ENCODE measurements at regions not wholly inside any gene's neighbourhood (a gene's known extent, or its start where the extent isn't known, plus 50 kb on each side); places are given as distances from the start of the nearest gene placed in this dataset.

DNA sequence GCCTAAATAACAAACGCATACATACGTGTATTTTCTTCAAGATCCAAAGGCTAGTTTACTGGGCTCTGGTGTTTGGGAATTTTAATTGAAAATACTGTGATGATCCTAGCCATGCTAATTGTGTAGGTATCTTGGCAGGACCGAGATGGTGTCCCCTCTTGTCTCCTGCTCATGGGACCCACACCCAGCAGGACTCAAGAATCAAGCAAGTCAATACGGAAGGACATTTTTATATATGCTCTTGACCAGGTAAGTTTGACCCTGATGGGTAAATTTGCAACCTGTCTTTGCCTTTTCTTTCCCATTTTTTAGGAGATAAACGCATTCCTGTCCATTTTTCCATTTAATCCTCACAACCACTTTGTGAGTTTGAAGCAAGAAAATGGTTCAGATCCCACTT, 111.8 kb upstream of the MYCN start:
- DNase-seq, result no peak

DNA sequence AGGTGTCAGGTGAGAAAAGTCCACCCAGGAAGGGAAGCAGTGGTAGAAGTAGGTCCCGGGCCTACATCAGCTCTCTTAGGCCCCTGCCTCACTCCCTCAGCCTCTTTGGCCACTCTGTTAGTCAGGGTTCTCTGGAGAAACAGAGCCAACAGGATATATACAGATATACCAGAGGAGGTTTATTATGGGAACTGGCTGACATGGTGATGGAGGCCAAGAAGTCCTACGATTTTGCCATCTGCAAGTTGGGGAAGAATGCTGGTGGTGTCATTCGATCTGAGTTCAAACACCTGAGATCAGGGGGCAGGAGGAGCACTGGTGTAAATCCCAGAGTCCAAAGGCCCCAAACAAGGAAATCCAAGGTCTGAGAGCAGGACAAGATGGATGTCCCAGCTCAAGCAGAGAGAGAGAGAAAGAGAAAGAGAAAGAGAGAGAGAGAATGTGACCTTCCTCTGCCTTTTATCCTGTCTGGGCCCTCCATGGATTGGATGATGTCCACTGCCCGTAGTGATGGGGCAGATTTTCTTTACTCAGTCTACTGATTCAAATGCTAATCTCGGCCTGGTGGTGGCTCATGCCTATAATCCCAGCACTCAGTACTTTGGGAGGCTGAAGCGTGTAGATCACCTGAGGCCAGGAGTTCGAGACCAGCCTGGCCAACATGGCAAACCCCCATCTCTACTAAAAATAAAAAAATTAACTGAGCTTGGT, 111.1 kb upstream of the MYCN start:
- no peak for DNase-seq

DNA sequence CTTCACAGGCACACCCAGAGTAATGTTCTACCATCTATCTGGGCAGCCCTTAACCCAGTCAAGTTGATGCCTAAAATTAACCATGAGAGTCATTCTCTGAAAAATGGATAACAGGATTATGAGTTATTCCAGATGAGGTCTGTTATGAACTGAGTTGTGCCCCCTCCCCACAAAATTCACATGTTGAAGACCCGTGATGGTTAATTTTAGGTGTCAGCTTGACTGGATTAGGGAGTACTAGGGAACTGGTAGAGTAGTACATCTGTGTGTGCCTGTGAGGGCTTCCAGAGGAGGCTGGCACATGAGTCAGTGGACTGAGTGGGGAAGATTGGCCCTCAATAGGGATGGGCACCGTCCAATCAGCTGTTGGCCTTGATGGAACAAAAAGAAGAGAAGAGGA, 110.4 kb upstream of the MYCN start:
- no peak for DNase-seq

DNA sequence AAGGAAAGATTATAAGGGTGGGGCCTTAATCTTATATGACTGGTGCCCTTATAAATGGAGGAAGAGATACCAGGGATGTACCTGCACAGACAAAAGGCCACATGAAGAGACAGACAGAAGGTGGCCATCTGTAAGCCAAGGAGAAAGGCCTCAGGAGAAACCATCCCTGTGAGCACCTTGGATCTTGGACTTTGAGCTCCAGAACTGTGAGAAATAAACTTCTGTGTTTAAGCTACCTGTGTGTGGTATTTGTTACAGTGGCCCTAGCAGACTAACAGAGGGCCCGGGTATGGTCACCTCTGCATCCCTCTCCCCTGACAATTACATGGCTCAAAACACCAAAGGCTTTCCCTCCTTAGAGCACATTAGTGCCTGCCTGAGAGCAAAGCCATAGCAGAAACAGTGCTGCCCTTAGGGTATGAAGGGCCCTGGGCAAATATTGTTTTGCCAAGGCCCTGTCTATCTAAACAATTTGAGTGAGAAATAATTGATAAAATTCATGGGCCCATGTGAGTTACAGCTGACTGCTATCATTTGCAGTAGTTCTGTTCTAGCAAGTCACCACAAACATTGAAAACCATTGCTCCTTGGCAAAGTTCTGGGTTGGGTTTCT, 109.3 kb upstream of the MYCN start:
- DNase-seq, result no peak

DNA sequence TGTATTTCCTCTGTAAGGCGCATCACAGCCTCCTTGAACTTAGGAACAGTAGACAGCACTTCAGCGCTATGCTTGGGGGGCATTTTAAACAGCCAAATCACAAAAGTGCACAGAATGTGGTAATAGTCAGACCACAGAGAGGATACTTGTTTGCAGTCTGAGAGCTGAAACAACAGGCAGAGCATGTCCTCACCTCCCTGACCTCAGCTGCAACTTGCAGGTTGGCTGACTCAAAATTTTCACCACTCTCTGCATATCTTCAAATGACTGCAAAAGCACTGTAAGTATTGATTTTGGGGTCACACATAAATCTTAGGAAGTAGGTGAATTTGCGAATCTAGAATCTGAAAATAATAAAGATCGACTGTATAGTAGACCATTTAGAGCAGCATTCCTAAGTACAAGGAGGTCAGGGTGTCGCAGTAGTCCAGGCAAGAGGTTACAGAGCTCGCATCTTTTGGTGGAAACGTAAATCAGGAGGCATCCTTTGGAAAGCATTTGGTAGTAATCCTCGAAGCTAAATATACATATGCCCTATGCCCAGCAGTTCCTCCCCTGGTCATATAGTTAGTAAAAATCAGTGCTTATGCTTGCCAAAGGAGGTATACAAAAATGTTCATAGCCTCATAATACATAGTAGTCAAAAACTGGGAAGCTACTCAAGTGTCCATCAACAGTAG, 108.2 kb upstream of the MYCN start:
- no peak for DNase-seq

DNA sequence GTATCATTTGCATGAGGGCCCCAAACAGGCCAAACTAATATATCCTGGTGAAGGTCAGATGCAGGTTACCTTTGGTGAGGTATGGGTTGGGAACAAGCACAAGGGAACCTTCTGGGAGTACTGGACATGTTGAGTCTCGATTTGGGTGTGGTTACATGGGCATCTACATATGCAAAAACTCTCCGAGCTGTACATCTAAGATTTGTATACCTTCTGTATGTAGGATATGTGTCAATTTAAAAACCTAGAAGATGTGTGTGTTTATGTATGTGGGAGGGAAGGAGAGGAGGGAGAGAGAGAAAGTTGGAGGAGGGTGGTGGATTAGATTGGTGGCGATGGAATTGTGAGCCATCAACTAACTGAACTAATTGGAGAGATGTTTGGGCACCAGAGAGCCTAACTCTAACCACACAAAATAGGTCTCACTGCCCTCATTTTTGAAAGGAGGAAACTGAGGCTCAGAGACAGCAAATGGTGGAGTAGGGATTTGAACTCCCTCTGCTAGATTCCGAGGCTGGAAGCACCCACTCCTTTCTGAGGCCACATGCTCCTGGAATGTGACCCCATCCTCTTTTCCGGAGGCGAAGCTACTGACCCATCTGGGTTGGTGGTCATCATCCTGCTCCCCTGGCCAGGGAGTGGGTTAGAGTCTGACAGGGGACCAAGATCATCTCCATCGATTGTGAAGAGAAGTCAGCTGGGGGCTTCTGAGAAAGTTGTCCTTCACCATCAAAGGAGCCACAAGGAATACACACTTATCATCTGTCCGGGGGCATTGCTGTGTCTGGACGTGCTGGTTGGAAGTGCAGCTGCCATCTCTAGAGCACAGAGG, 107.3 kb upstream of the MYCN start:
- DNase-seq, result no peak

DNA sequence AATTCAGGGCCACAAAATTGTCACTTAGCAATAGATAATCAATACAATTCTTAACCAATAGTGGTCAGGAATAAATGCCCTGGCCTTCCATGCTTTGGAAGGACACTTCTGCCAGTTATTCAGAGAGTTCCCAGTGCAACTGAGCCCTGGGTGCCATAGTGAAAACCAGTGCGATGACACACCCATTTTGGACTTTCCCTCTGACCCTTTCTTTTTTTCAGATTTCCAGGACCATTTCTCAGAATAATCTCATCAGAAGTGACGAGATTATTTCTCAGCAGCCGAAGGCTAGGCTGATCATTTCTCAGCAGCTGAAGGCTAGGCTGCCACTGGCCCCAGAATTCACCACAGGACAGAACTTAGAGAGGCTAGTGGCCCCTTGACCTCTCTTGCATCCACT, 106.6 kb upstream of the MYCN start:
- DNase-seq, result no peak

DNA sequence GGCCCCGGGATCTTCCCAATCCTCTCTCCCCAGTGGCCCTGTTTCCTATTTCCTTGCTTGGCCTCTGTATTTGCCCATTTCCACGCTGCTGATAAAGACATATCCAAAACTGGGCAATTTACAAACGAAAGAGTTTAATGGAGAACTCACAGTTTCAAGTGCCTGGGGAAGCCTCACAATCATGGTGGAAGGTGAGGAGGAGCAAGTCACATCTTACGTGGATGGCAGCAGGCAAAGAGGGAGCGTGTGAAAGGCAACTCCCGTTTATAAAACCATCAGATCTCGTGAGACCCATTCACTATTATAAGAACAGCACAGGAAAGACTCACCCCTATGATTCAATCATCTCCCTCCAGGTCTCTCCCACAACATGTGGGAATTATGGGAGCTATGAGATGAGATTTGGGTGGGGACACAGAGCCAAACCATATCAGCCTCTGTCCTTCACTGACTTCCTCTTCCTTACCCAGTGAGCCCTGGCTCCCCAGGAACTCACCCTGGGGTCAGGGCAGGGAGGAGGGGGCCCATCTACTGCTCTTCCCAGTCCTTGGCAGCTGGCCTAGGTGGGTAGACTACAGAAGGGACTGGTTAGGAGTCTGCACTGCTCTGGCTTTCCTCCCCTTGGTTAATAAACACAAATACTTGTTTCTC, 105.8 kb upstream of the MYCN start:
- no peak for DNase-seq

DNA sequence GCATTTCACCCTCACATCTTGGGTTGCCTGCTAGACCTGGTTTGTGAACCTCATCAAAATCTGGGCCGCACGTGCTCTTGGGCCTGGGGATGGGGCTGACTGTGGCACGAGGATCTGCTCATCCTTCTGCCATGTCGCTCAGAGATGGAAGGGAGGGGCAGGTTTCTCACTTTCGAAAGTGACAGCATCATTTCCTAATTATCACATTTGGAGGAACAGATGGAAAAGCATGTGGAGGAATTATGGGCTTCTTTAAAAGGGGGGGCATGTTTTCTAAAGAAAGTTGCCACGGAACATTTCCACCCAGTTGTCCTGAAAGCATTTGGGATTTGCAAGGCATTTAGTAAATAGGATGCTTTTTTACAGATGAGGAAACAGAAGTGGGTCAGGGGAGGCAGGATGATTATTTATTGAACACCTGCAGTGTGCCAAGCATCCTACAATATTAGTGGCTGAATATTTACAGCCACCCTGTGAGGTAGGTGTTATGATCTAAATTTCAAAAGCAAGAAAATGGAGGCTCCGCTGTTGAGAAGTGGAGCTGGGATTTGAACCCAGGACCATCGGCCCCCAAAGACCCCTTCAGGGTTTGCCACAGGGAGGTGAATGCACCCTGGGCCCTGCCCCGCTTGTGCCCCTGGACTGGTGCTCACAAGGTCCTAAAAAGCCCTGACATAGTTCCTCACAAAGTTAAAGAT, 104.2 kb upstream of the MYCN start:
- no peak for DNase-seq

DNA sequence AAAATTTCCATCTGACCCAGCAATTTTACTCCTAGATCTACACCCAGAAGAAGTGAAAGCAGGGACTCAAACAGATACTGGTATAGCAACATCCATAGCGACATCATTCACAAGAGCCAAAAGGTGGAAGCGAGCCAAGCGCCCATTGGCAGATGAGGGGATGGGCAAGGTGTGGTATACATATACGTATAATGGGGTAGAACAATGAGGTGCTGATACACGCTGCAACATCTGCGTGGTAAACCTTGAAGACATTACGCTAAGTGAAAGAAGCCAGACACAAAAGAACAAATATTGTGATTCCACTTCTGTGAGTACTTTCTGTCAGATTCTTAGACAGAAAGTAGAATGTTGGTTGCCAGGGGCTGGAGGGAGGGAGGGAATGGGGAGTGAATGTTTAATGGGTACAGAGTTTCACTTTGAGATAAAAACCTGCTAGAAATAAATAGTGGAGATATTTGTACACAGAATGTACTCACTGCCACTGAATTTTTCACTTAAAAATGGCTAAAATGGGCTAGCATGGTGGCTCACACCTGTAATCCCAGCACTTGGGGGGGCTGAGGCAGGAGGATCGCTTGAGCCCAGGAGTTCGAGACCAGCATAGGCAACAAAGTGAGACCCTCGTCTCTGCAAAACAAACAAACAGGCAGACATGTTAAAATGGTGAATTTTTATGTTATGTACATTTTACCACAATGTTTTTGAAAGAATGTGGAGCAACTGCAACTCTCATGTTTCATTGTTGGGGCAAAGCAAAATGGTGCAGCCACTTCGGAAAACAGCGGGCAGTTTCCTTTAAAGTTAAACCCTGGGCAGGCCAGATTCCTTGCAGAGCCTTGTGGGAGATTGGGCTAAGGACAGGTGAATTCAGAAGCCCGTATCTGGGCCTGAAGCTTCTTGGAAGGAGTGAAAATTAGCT, 103.4 kb upstream of the MYCN start:
- DNase-seq, result no peak

DNA sequence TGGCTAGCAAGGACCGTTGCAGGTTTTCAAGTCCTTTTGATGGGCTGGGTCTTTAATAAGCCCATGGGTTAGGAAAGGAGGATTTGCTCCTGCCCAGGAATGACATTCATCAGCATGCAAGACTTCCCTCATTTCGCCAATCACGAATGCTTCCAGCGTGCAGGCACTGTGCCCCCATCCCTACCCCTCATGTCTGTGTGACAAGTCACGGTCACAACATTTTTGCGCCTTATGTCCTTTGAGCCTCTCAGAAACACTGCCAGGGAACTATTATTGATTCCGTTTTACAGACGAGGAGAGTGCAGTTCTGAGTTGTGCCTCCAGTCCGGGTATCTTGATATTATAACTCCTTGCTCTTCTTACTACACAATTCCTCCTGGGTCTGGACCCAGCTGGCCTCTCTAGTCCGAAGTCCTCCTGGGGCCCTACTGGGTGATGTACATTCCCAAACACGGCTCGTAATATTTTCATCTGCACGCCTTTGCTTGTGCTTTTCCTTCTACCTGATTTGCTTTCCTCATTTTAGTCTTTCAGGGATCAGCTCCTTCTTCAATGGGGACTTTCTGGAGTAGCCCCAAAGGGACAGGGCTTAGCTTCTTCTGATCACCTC, 101.8 kb upstream of the MYCN start:
- DNase-seq, result no peak

DNA sequence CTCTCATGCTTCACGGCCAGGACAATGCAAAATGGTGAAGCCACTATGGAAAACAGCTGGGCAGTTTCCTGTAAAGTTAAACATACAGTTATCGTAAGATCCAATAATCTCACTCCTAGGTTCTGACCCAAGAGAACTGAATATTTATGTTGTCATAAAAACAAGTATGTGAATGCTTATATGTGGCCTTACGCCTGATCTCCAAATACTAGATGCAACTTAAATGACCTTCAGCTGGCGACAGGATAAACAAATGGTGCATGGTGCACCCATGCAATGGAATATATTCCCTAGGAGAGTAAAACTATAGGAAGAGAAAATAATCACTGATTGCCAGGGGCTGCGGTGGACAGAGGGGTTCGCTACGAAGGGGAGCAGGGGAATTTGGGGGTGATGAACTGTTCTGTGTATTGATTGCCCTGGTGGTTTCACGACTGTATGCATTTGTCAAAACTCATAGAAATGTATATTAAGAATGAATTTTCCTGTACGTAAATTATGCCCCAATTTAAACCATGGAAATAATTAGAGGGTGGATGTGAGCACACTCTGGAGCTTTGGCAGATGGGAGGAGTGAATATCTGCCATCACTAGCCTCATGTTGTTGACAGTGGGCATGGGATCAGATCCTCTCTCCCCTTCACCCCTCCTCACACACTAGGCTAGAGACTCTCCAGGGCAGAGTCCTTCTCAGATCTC, 100.8 kb upstream of the MYCN start:
- DNase-seq, result no peak

DNA sequence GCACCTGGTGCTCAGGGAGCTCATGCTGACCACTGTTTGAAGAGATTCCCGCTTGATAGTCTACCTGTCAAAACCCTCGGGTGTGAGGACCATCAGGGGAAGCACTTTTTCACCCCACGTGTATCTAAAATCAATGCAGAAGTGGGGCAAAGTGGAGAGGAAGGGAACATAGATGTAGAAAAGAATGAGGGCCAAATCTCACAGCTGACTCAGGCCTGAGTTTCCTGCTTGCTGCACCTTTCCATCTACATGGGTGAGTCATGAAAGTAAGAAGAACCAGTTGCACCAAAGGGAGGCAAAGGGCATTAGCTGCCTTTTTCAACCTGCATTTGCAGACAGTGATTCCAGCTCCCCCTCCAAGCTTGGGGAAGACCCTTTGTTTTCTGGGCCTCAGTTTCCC, 100.2 kb upstream of the MYCN start:
- no peak for DNase-seq

DNA sequence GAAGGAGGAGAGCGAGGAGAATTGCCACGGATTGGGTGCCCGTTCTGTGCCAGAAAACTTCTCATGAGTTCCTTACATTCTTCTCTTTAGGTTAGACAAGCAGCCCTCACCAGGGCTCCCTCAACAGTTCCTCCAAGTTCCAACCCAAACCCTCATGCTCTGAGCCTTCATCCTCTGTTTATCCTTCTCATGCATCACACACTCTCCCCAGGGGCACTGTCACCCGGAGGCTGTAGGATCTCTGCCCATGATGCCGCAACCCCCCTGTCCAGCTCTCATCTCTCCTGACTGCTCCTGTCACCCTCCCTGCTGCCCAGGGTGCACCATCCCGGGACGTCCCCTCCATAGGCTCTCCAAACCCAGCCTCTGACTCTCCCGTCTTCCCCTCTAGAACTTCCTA, 99.4 kb upstream of the MYCN start:
- no peak for DNase-seq

DNA sequence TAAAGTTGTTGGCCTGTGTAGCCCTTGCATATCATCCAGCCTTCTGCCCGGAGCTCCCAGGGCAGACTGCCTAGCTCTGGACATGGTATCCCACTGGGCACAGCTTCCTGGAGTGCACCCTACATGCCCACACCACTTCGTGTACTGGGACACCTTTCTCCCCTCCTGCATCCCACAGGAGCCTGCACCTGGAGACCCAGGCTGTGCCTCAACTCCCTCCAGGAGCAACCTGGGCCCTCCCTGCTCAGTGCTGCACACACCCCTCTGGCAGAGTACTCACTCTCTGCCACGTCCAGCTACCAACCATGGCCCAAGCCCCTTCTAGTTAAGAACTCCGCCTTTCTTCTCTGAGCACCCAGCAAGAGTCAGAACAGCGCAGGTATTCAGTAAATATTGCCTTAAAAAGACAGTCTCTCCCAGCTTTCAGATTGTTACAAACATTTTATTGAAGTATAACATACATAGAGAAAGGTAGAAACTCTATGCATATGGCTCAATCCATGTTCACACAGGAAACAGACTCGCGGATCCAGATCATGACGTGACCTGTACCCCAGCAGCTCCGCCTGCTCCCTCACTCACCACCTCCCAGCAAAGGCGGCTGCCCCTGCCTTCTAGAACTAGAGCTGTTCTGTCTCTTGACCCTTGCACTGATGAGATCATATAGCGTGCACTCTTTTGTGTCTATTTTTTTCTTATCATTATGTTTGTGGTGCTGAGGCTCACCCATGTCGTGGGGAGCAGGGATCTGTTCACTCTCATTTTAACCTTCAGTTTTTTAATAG, 98.4 kb upstream of the MYCN start:
- DNase-seq, result no peak

DNA sequence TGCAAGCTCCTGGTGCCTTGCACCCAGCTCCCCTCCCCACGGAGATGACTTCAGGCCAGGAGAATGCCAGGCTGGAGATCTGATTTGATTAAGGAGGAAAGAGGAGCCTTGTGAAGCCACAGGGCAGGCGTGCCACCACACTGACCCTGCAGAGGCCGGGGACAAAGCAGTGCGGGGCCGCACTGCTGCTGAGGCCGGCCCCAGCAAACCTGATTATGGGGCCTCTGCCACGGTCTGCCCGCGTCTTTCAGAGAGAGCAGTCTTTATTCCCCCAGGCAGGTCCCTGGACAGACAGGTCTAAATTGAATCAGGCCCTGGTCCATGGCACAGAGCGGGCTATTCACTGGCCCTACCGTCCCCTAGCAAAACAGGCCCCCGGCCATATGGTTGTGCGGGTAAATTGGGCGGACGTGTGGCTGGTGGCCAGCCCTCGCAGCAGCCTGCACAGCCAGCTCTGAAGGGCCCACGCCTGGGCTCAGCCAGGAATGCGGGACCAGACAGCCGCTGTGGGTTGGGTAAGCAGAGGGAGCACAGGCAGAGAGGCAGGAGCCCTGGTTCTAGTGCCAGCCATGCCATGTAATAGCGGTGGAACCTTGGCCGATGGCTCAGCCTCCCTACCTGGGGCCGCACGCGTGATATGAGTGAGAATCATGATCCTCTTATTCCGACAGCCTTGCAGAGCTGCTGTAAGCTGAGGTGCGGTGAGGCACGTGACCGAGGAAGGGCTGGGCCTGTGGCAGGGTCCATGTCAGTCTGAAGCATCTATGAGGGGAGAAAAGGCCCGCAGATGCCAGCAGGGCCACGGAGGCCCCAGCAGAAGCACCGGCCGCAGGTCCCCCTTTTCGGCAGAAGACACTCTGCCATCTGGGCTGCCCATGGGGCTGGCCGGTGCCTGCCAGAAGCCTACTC, 97.3 kb upstream of the MYCN start:
- no peak for DNase-seq

DNA sequence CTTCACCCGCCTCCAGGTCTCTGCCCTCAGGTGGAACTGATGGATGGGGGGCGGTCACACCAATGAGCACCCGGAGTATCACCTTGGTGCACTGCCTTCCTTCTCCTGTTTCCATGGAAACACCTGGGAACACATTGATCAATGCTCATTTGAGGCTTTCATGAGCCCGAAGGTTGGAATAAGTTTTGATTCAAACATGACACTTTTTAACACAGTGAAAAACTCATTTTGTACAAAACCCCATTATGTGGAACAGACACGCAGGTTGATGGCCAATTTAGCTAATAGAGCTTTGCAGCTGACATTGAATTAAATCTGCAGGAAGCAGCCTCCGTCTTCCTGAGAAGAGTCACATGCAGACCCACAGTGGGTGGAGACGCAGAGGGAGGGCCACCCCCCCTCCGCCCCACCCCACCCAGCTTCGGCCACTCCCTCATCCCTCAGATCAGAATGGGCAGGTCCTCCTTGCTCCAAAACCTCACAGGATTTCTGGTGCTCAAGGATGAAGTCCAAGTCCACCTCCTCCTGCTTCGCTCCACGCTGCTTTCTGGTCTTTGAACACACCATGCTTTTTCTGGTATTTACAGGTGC, 96.0 kb upstream of the MYCN start:
- DNase-seq, result no peak

DNA sequence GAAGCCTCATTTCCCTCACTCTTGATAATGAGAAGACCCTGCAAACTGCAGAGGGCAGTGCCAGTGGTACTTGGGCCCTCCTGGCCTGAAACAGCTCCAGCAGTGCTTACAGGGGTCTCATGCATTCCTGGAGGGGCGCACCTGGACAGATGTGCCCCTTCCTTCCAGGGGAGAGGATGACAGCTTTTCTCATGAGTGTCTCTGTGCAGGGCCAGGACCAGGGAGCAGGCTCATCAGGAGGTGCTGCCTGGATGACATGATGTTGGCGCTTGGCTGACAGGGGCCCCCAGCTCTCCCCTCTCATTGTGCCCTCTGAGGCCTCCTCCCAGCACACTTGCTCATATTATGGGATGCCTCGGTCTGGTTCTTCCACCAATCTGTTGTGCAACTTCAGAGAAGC, 95.1 kb upstream of the MYCN start:
- no peak for DNase-seq
